ENCODE measurements at regions not wholly inside any gene's neighbourhood (a gene's known extent, or its start where the extent isn't known, plus 50 kb on each side); places are given as distances from the start of the nearest gene placed in this dataset.

DNA sequence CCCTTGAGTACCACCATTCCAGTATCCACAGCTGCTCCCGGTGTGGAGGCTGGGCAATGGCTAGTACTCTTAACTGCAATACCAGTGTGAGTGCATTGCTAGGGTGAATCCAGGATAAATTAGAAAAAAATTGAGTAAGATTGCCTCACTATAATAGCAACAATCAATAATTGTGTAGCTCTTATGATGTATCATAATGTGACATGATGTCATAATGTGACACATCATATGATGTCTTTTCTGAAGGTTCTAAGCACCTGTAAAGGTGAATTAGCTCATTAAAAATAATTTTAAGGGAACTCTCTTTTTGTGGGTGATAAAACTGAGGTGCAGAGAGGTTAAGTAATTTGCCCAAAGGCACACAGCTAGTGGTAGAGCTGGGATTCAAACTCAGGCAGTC lies 424.4 kb downstream of the HLX start:
- DNase-seq (ENCODE audit: low read depth) = no peak

DNA sequence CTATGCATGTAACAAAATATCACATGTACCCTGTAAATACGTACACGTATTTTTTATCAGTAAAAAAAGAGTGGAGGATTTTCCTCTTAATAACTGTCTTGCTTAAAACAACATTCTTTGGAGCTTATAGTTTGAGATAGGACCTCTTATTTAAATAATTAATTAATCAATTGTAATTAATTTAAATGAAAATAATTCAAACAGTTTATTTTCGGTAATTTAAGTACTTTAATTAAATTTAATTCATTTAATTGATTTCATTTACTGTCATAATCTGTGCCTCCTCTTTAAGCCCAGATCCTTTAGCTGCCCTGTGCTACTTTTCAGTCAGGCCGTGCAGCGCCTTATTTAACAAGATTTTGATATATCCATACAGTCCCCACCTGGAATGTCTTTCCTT lies 427.0 kb downstream of the HLX start:
- no peak for DNase-seq (ENCODE audit: low read depth)

DNA sequence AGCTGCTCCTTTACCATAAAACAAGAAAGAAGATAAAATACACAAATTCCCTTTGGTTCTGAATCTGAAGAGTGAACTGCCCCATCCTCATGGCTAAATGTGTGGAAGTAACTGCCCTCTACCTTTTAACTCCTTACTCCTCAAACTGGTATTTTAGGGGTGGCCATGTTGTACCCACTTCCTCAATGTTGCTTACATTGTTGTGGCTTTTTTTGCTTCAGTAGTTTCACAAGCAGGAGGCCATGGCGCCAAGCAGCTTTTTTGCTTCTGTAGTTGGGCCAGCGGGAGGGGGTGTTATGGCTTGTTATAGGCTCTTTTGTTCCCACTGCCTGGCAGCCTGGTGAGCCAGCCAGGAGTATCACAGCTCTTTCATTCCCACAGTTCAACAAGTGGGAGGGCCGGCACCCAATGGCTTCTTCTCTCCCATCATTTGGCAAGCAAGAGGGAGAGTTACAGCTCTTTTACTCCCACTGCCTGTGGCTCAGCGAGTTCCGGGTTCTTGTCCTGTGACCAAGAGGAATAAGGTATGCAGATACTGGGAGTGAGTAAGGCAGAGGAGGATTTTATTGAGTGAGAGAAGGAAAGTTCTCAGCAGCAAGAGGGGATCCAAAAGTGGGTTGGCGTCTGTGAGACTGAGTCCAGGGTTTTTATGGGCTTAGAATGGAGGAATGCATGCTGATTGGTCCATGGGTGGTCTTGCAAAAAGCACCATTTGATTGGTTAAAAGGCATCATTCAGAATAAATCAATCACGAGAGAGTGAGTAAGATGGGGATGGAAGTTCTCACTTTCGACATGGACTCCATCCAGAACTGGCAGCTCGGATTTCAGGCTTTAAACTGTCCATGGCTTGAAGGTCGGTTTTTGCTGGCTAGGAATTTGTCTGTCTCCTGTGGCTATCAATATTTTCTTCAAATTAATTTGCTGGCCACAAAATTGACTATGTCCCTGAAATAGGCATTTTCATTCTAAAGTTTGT lies 429.6 kb downstream of the HLX start:
- DNase-seq (ENCODE audit: low read depth) = no peak

DNA sequence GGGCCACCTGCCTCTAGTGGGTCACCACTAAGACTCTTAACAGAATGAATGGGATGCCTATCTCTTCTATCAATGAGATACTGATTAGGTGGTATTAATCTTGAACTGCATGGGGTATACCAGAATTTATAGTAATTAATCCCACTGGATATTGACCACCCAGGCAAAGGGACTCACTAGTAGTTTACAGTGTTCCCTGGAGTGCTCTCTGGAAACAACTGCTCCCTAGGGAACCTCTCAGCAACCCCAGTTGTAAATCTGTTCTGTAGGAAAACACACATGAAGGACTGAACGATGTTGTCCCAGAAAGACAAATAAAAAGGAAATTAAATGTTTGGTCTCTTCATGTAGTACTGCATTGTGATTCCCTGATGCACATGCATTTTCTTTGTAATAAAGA lies 430.5 kb downstream of the HLX start:
- DNase-seq (ENCODE audit: low read depth) = no peak

GRCh38 chr1:221310180-221310579 lies 430.9 kb downstream of the HLX start:
- no peak for DNase-seq (ENCODE audit: low read depth)

DNA sequence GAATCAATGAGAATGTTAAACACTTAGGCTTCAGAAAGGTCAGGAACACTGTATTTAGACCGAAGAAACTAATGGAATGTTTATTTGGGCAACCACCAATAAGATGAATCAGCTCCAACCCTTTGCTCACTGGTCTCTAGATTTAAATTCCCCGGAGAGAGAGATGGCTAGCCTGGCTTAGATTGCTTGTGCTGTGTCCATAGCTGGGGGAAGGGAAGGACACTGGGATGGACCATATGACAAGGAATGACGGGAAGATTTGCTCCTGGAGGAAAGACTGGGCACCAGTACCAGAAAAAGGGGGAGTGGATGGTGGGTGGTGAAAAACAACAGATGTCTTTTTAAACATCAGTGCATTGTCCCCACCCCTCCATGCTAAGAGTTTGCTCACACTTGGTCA lies 426.6 kb downstream of the DUSP10 start:
- peak; percentile 99 for DNase-seq (ENCODE audit: low read depth)

DNA sequence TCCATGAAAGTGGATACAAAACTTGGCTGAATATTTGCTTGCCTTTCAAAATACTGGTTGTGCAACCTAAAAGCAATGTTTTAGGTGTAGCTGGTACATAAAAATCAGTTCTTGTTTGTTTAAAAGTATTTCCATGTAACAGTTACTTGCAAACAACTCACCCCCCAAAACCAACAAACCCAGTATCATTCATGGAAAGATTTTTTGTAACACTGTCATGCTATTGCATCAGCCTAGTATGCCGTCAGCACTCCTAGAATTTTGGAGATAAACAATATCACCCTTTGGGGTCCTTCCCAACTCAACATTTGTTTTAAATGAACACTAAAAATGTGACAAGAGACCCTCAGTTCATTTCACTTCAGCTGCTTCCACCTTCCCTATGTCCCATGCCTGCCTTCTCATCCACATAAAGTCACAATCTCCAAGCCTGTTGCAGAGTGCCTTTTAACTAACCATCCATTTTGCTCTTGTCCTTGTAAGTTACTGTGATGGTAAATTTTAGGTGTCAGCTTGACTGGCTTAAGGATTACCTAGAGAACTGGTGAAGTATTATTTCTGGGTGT lies 425.3 kb downstream of the DUSP10 start:
- DNase-seq (ENCODE audit: low read depth) = peak; percentile 98

- no peak for DNase-seq (ENCODE audit: low read depth)
Observed at GRCh38 chr1:221317537-221317936, 424.4 kb downstream of the DUSP10 start.

DNA sequence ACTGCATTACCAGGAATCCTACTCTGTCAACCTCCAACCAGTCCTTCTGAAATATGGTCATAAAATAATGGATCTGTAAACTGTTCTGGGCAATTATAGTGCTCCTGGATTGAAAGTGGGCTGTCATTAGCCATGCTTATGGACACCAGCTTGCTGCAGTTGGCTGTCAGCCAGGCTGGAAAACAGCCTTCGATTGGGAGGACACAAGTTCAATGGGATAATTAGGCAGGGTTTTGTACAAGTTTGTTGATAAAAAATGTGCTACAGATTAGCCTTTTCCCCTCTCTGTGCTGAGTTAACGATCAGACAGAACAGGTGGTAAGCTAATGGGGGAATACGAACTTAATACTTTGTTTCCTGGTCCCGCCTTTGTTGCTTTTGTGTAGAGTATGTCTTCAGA lies 413.9 kb downstream of the DUSP10 start:
- DNase-seq (ENCODE audit: low read depth) = no peak

GRCh38 chr1:221328371-221328770 lies 413.5 kb downstream of the DUSP10 start:
- peak; percentile 52 for DNase-seq (ENCODE audit: low read depth)

GRCh38 chr1:221331273-221332183 lies 410.4 kb downstream of the DUSP10 start:
- no peak for DNase-seq (ENCODE audit: low read depth)

DNA sequence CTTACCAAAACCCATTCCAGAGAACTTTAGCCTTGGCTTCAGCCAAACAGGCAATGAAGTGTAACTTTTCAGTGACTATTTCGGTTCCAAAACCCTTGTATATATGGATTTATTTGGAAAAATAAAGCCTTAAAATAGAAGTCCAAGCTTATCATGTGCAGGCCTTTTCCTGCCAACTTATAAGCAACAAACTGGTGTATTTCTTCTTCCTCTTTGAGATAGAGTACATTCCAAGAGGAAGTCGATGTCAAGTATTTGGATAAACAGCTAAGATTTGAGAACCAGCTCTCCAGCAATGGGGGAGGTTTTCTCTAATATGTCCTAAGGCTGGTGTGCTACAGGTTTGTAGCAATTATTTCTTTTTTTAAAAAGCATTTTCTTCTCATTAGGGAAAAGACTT lies 407.8 kb downstream of the DUSP10 start:
- no peak for DNase-seq (ENCODE audit: low read depth)

DNA sequence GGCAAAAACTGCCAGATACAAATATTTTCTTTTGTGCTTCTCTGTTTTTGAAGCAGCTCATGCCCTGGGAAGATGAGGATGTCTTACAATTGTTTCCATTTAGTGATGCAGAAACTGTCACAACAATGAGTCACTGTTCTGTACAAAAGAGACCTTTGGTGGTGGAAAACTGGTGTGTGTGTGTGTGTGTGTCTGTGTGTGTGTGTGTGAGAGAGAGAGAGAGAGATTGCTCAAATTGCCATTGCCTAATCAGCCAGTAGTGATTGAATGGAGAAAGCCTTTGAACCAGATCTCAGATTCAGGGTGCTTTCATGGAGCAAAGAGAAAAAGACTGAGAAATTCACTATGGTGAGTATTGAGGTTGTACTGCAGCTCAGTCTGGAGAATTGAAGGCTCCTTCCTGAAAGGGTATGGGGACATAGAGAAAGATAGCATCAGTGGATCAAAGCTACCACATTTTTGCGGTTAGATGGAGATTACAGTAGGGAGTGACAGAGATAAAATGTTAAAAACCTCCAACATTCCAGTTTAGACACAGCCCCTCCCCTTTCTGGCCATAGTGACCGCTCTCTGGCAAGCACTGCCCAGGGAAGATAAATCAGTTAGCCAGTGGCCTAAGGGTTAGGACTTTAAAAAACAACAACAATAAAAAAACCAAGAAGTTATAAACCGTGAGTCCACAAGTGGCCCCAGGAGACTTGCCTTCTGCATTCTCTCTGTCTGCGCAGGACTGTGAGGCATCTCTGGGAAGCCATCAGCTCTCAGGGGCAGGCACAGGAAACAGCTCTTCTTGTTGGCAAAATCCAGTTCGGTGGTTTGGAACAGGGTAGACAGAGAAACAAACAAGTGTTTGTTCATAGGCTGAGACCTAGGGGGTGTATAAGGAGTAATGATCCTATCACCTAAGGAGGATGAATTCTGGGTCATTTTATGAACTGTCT lies 406.5 kb downstream of the DUSP10 start:
- DNase-seq (ENCODE audit: low read depth) = peak; percentile 98

GRCh38 chr1:221336126-221336525 lies 405.8 kb downstream of the DUSP10 start:
- peak; percentile 63 for DNase-seq (ENCODE audit: low read depth)

DNA sequence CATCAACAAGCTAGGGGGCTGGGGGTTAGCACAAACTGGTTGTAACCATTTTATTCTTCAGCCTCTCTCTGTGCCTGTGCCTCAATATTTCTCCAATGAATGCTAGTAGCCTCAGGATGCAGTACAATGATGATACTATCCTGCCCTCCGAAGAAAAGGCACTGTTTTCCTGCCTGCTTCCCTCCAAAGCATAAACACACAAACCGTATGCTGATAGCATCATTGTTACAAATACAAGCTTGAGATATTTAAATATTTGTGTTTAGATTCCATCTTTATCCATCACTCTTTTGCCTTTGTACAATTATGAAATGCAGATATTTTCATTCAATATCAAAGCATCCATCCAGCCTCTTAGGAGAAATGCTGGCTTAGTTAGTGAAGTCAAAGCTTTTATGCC lies 404.8 kb downstream of the DUSP10 start:
- DNase-seq (ENCODE audit: low read depth) = no peak

DNA sequence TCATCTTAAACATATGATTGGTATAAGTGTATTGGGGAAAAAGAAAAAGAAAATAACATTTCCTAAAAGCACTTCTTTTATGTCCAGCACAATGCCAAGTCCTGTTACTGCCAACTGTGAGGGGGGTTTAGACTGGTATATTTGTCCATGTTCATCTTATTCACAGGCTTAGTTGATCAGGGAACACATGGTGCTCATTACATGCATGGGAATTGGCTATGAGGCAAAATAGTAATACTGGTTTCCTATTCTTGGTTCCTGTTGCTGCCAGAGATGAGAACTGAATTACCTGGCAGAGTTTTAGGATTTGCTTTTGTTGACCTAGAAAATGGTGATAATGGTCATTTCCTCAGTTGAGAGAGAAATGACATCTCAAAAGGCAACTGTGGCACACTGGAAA lies 398.8 kb downstream of the DUSP10 start:
- DNase-seq (ENCODE audit: low read depth) = peak; percentile 72

GRCh38 chr1:221343607-221344006 lies 398.3 kb downstream of the DUSP10 start:
- DNase-seq (ENCODE audit: low read depth) = no peak

- DNase-seq (ENCODE audit: low read depth) = peak; percentile 84
Observed at GRCh38 chr1:221344693-221345092, 397.2 kb downstream of the DUSP10 start.

- DNase-seq (ENCODE audit: low read depth) = no peak
Observed at GRCh38 chr1:221347706-221348105, 394.2 kb downstream of the DUSP10 start.

DNA sequence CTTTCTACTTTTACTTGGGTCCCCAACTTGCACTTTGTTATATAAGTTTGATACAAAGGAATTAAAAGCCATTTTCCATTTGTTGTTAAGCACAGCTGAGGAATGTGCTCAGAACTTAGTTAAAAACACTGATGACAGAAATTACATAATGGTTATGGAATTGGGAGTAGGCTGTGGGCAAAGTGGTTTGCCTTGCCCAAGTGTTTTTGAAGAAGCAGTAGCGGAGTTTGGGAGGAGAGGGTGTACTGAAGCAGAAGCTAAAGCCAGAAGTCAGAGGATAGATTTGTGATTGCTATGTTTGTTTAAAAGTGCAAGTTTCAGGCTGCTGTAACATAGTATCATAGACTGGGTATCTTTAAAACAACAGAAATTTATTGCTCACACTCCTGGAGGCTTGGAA lies 391.8 kb downstream of the DUSP10 start:
- DNase-seq (ENCODE audit: low read depth) = no peak

GRCh38 chr1:221356693-221357092 lies 385.2 kb downstream of the DUSP10 start:
- DNase-seq (ENCODE audit: low read depth) = no peak
